Loucy (cell line): ENCODE measurements at regions not wholly inside any gene's neighbourhood (a gene's known extent, or its start where the extent isn't known, plus 50 kb on each side); places are given as distances from the start of the nearest gene placed in this dataset.

Experiments
- CTCF ChIP-seq: fragments of 200-600 bp; sonication (generic); conservative IDR thresholded peaks from 2 replicates; pipeline ENCODE4 v1.5.1; 2014; ENCODE audit warnings: mild to moderate bottlenecking, antibody characterized with exemption, low read length
- EZH2phosphoT487 ChIP-seq: fragments of 200-600 bp; IDR thresholded peaks from 2 replicates; pipeline ENCODE4 v1.6.1; 2018; ENCODE audit warnings: antibody characterized with exemption, mild to moderate bottlenecking, moderate library complexity, borderline replicate concordance

DNA sequence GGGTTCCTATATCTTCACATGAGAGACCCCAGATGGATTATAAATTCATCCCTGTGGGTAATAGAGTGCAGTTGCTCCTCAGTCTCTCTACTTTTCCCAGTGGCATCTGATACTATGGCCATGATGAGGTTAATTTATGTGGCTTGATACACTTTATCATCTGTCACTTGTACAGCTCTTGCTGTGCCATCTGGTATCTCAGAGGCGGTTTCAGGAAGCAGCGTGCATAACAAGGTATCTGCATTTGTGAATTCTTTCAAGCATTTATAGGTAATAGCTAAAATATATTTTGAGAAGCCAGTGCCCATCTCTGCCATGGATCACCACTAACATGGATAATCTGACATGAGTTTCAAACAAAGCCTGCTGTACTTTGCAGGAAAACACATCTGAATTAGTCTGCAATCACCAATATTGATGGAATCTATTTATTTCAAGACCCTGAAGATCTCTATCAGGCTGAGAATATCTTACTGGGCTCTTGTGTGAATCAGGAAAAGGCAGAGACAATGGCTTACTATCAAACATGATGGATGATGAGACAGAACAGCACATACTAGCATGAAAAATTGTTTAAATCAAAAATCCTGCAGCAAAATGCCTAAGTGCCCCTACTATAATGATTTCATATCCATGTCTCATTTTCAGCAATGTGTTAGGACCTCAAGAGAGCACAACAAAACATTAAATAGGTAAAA, 548.7 kb upstream of the MAP3K7 start:
- TF ChIP-seq CTCF (no peak), EZH2phosphoT487 (no peak)
